Mesothelial cell of epicardium (in vitro differentiated cells): ENCODE measurements at regions not wholly inside any gene's neighbourhood (a gene's known extent, or its start where the extent isn't known, plus 50 kb on each side); places are given as distances from the start of the nearest gene placed in this dataset.

Source experiments
- DNase-seq, 2 experiments: peaks; one replicate each; pipeline ENCODE4 v3.0.0; 2021; ENCODE audit warnings: low spot score in 2 of 2; ENCODE audit not compliant: unreplicated experiment in 2 of 2
- H3K27ac Mint-ChIP-seq: 2 replicates; pipeline ENCODE4 v1.8.0; 2021; ENCODE audit warnings: mixed read lengths
- H3K27me3 Mint-ChIP-seq: 2 replicates; pipeline ENCODE4 v1.8.0; 2021; ENCODE audit warnings: low read depth, mixed read lengths
- H3K36me3 Mint-ChIP-seq: 2 replicates; pipeline ENCODE4 v1.8.0; 2021; ENCODE audit warnings: mixed read lengths
- H3K4me1 Mint-ChIP-seq: 2 replicates; pipeline ENCODE4 v1.8.0; 2021; ENCODE audit warnings: mixed read lengths
- H3K4me3 Mint-ChIP-seq: 2 replicates; pipeline ENCODE4 v1.8.0; 2021; ENCODE audit warnings: mild to moderate bottlenecking, moderate library complexity, mixed read lengths
- H3K9me3 Mint-ChIP-seq: 2 replicates; pipeline ENCODE4 v1.8.0; 2021; ENCODE audit warnings: mixed read lengths
- CTCF ChIP-seq: fragments of 200-600 bp; sonication (generic); IDR thresholded peaks from one replicate; pipeline ENCODE4 v1.5.0; 2021; ENCODE audit warnings: antibody characterized with exemption; ENCODE audit not compliant: unreplicated experiment

- no peaks in the 10 kb centered on the region for H3K27me3 Mint-ChIP-seq
- no peak overlapping the region for H3K27ac Mint-ChIP-seq
- H3K4me3 Mint-ChIP-seq: no peak overlapping the region
- no peaks in the 10 kb centered on the region for H3K36me3 Mint-ChIP-seq
- peaks cover 12% of the 10 kb centered on the region for H3K9me3 Mint-ChIP-seq
- TF ChIP-seq CTCF: no peak
- DNase-seq: no peak
- peaks cover 12% of the 10 kb centered on the region for H3K4me1 Mint-ChIP-seq
These were observed 164.2 kb upstream of the NBEA start for GRCh38 chr13:34777914-34778303.

- H3K27ac Mint-ChIP-seq: no peak overlapping the region
- peaks cover 12% of the 10 kb centered on the region for H3K4me1 Mint-ChIP-seq
- no peaks in the 10 kb centered on the region for H3K36me3 Mint-ChIP-seq
- H3K27me3 Mint-ChIP-seq: no peaks in the 10 kb centered on the region
- H3K4me3 Mint-ChIP-seq: no peak overlapping the region
- peaks cover 22% of the 10 kb centered on the region for H3K9me3 Mint-ChIP-seq
- no peak for TF ChIP-seq CTCF
- no peak for DNase-seq
These were observed 162.9 kb upstream of the NBEA start for GRCh38 chr13:34779171-34779570.

GRCh38 chr13:34793301-34793700, 148.8 kb upstream of the NBEA start:
- DNase-seq: no peak
- H3K9me3 Mint-ChIP-seq: peaks cover 40% of the 10 kb centered on the region
- no peak overlapping the region for H3K27ac Mint-ChIP-seq
- H3K4me3 Mint-ChIP-seq: no peak overlapping the region
- TF ChIP-seq CTCF: no peak
- H3K36me3 Mint-ChIP-seq: peaks cover 3% of the 10 kb centered on the region
- H3K4me1 Mint-ChIP-seq: no peaks in the 10 kb centered on the region
- no peaks in the 10 kb centered on the region for H3K27me3 Mint-ChIP-seq

GRCh38 chr13:34803756-34804155, 138.3 kb upstream of the NBEA start:
- no peaks in the 10 kb centered on the region for H3K4me1 Mint-ChIP-seq
- no peak for TF ChIP-seq CTCF
- no peak overlapping the region for H3K27ac Mint-ChIP-seq
- H3K4me3 Mint-ChIP-seq: no peak overlapping the region
- no peaks in the 10 kb centered on the region for H3K27me3 Mint-ChIP-seq
- no peak for DNase-seq
- no peaks in the 10 kb centered on the region for H3K9me3 Mint-ChIP-seq
- no peaks in the 10 kb centered on the region for H3K36me3 Mint-ChIP-seq

- TF ChIP-seq CTCF: no peak
- H3K9me3 Mint-ChIP-seq: no peaks in the 10 kb centered on the region
- no peaks in the 10 kb centered on the region for H3K36me3 Mint-ChIP-seq
- no peak for DNase-seq
- H3K4me3 Mint-ChIP-seq: no peak overlapping the region
- H3K4me1 Mint-ChIP-seq: peaks cover 2% of the 10 kb centered on the region
- no peak overlapping the region for H3K27ac Mint-ChIP-seq
- no peaks in the 10 kb centered on the region for H3K27me3 Mint-ChIP-seq
These were observed 136.7 kb upstream of the NBEA start for GRCh38 chr13:34805347-34805746.

GRCh38 chr13:34808649-34809048, 133.4 kb upstream of the NBEA start:
- no peak overlapping the region for H3K4me3 Mint-ChIP-seq
- H3K9me3 Mint-ChIP-seq: peaks cover 29% of the 10 kb centered on the region
- H3K36me3 Mint-ChIP-seq: peaks cover 19% of the 10 kb centered on the region
- no peak overlapping the region for H3K27ac Mint-ChIP-seq
- H3K27me3 Mint-ChIP-seq: no peaks in the 10 kb centered on the region
- TF ChIP-seq CTCF: no peak
- DNase-seq: no peak
- H3K4me1 Mint-ChIP-seq: peaks cover 2% of the 10 kb centered on the region
